Ishikawa (cell line): ENCODE measurements at regions not wholly inside any gene's neighbourhood (a gene's known extent, or its start where the extent isn't known, plus 50 kb on each side); places are given as distances from the start of the nearest gene placed in this dataset.

Experiments
- EGR1 ChIP-seq: IDR thresholded peaks from 2 replicates; pipeline ENCODE4 v1.6.1; 2012
- EP300 ChIP-seq: IDR thresholded peaks from 2 replicates; pipeline ENCODE4 v1.6.1; 2012; ENCODE audit warnings: borderline replicate concordance
- FOXM1 ChIP-seq: IDR thresholded peaks from 2 replicates; pipeline ENCODE4 v1.6.1; 2012; ENCODE audit warnings: low read depth, borderline replicate concordance
- TAF1 ChIP-seq: IDR thresholded peaks from 2 replicates; pipeline ENCODE4 v1.6.1; 2012; ENCODE audit warnings: low read depth, mild to moderate bottlenecking
- YY1 ChIP-seq: IDR thresholded peaks from 2 replicates; pipeline ENCODE4 v1.6.1; 2012; ENCODE audit warnings: low read depth
- TF ChIP-seq, protein P1 (sequence below): IDR thresholded peaks from 2 replicates; pipeline ENCODE4 v1.6.1; 2012
- TF ChIP-seq, protein P2 (sequence below): IDR thresholded peaks from 2 replicates; pipeline ENCODE4 v1.6.1; 2012; ENCODE audit warnings: low read depth, mild to moderate bottlenecking

DNA sequence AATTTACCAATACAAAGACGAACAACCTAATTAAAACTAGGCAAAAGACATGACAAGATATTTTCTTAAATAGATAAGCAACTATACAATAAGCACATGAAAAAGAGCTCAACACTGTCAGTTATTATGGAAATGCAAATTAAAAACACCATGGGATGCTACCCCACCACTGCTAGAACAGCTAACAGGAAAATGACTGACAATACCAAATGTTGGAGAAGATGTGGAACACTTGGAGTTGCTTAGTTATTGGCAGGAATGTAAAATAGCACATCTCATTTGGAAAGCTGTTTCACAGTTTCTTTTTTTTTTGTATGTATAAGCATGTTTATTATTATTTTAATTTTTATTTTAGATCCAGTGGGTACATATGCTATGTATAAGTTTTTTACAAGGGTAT is 84.4 kb downstream of the CYRIA start:
- TF ChIP-seq FOXM1 = no peak
- no peak for TF ChIP-seq YY1
- no peak for TF ChIP-seq TAF1
- TF ChIP-seq EP300 = no peak
- TF ChIP-seq, protein P1, sequence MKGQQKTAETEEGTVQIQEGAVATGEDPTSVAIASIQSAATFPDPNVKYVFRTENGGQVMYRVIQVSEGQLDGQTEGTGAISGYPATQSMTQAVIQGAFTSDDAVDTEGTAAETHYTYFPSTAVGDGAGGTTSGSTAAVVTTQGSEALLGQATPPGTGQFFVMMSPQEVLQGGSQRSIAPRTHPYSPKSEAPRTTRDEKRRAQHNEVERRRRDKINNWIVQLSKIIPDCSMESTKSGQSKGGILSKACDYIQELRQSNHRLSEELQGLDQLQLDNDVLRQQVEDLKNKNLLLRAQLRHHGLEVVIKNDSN = no peak
- TF ChIP-seq, protein P2, sequence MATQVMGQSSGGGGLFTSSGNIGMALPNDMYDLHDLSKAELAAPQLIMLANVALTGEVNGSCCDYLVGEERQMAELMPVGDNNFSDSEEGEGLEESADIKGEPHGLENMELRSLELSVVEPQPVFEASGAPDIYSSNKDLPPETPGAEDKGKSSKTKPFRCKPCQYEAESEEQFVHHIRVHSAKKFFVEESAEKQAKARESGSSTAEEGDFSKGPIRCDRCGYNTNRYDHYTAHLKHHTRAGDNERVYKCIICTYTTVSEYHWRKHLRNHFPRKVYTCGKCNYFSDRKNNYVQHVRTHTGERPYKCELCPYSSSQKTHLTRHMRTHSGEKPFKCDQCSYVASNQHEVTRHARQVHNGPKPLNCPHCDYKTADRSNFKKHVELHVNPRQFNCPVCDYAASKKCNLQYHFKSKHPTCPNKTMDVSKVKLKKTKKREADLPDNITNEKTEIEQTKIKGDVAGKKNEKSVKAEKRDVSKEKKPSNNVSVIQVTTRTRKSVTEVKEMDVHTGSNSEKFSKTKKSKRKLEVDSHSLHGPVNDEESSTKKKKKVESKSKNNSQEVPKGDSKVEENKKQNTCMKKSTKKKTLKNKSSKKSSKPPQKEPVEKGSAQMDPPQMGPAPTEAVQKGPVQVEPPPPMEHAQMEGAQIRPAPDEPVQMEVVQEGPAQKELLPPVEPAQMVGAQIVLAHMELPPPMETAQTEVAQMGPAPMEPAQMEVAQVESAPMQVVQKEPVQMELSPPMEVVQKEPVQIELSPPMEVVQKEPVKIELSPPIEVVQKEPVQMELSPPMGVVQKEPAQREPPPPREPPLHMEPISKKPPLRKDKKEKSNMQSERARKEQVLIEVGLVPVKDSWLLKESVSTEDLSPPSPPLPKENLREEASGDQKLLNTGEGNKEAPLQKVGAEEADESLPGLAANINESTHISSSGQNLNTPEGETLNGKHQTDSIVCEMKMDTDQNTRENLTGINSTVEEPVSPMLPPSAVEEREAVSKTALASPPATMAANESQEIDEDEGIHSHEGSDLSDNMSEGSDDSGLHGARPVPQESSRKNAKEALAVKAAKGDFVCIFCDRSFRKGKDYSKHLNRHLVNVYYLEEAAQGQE = no peak
- no peak for TF ChIP-seq EGR1
